Left colon (tissue), 2 donors: ENCODE measurements at regions not wholly inside any gene's neighbourhood (a gene's known extent, or its start where the extent isn't known, plus 50 kb on each side); places are given as distances from the start of the nearest gene placed in this dataset.

ENCODE experiments used
- ATAC-seq: fragments of 200-7000 bp; cut with Tn5 transposase; one replicate; pipeline ENCODE4 v1.9.1; 2020; ENCODE audit warnings: mild to moderate bottlenecking, moderate library complexity
- DNase-seq, 2 donors: peaks; one replicate each; pipeline ENCODE4 v3.0.0-alpha.2; 2020
- intact Hi-C, 2 donors: fragments of 100-400 bp; cut with DNase I in 1 of 2; cut with micrococcal nuclease in 1 of 2; formaldehyde crosslinking; loops; one replicate each; pipeline versions ENCODE4 v1.11.2 to v1.14.0; 2022; cut with DNase I, micrococcal nuclease
- donor health status: DM: no; HTN: no; CAD: no.
- donor health status: DM: yes; HTN: yes; CAD: no.

- DNase-seq, result no peak
- ATAC-seq, result no peak
- intact Hi-C loops, result no loop called here
Observed at GRCh38 chr14:40164083-40164482, 731.9 kb upstream of the FBXO33 start.

- intact Hi-C loops, result no loop called here
- no peak for DNase-seq
- no peak for ATAC-seq
Observed at GRCh38 chr14:40139657-40140056, 707.4 kb upstream of the FBXO33 start.

GRCh38 chr14:40133463-40133862, 701.2 kb upstream of the FBXO33 start:
- intact Hi-C loops, result no loop called here
- ATAC-seq (no peak), DNase-seq (no peak)

- ATAC-seq (no peak), DNase-seq (no peak)
- intact Hi-C loops, result no loop called here
Observed at GRCh38 chr14:40129159-40129558, 696.9 kb upstream of the FBXO33 start.

GRCh38 chr14:40123816-40124215, 691.6 kb upstream of the FBXO33 start:
- no peak for ATAC-seq
- intact Hi-C loops, result no loop called here
- DNase-seq, result no peak

- ATAC-seq (peak; percentile 55), DNase-seq (no peak)
Observed at GRCh38 chr14:40122968-40123648, 690.9 kb upstream of the FBXO33 start.

GRCh38 chr14:40119765-40120164, 687.5 kb upstream of the FBXO33 start:
- intact Hi-C loops, result no loop called here
- DNase-seq (no peak), ATAC-seq (no peak)

More at GRCh38 chr14:40122968-40123648, 690.9 kb upstream of the FBXO33 start:
- intact Hi-C loops, result no loop called here

GRCh38 chr14:40119321-40119720, 687.1 kb upstream of the FBXO33 start:
- ATAC-seq (no peak), DNase-seq (no peak)
- intact Hi-C loops, result no loop called here

GRCh38 chr14:40115583-40115982, 683.4 kb upstream of the FBXO33 start:
- no peak for DNase-seq
- ATAC-seq, result no peak
- intact Hi-C loops, result no loop called here

GRCh38 chr14:40113671-40114070, 681.4 kb upstream of the FBXO33 start:
- intact Hi-C loops, result no loop called here
- DNase-seq (no peak), ATAC-seq (no peak)

- intact Hi-C loops, result no loop called here
- ATAC-seq (no peak), DNase-seq (no peak)
Observed at GRCh38 chr14:40100544-40101196, 668.4 kb upstream of the FBXO33 start.

- ATAC-seq, result no peak
- no peak for DNase-seq
- intact Hi-C loops, result no loop called here
Observed at GRCh38 chr14:40099316-40099715, 667.1 kb upstream of the FBXO33 start.

- intact Hi-C loops, result no loop called here
- DNase-seq, result no peak
- ATAC-seq, result no peak
Observed at GRCh38 chr14:40098468-40098867, 666.2 kb upstream of the FBXO33 start.

- ATAC-seq (no peak), DNase-seq (no peak)
- intact Hi-C loops, result no loop called here
Observed at GRCh38 chr14:40096968-40097367, 664.7 kb upstream of the FBXO33 start.

GRCh38 chr14:40093800-40094199, 661.6 kb upstream of the FBXO33 start:
- intact Hi-C loops, result no loop called here
- no peak for DNase-seq
- no peak for ATAC-seq

GRCh38 chr14:40074169-40074568, 641.9 kb upstream of the FBXO33 start:
- no peak for DNase-seq
- no peak for ATAC-seq
- intact Hi-C loops, result no loop called here

GRCh38 chr14:40072175-40072574, 639.9 kb upstream of the FBXO33 start:
- ATAC-seq (no peak), DNase-seq (no peak)
- intact Hi-C loops, result no loop called here

GRCh38 chr14:40058901-40059897, 627.0 kb upstream of the FBXO33 start:
- DNase-seq (no peak), ATAC-seq (peak; percentile 76)
- intact Hi-C loops, result no loop called here

GRCh38 chr14:40053416-40053815, 621.2 kb upstream of the FBXO33 start:
- intact Hi-C loops, result no loop called here
- DNase-seq (no peak), ATAC-seq (no peak)

GRCh38 chr14:40028991-40029390, 596.8 kb upstream of the FBXO33 start:
- DNase-seq, result no peak
- no peak for ATAC-seq
- intact Hi-C loops, result no loop called here
